Activated naive CD4-positive, alpha-beta T cell treated with anti-CD3 and anti-CD28 coated beads, Interleukin-2, amount 10 ng/mL, durations not matched to agents 7 days and 5 days (primary cell): ENCODE measurements at regions not wholly inside any gene's neighbourhood (a gene's known extent, or its start where the extent isn't known, plus 50 kb on each side); places are given as distances from the start of the nearest gene placed in this dataset.
"Not testable (repeated sequence)": the region's sequence is repeated elsewhere in the genome, so short reads cannot be mapped to it uniquely, and the experiment has no call there.

Source experiments
- CTCF ChIA-PET: fragments of 350-600 bp; sonication (Branson Sonifier 250); formaldehyde crosslinking; loops from one replicate; lab custom pipeline; 2021; ENCODE audit warnings: antibody characterized with exemption; lab: Charles Lee
- DNase-seq: peaks from one replicate; pipeline ENCODE4 v3.0.0-alpha.2; 2020
- H3K27ac Mint-ChIP-seq: one replicate; pipeline ENCODE4 v1.8.0; 2021; ENCODE audit warnings: mild to moderate bottlenecking, moderate library complexity, mixed read lengths
- H3K27me3 Mint-ChIP-seq: one replicate; pipeline ENCODE4 v1.8.0; 2021; ENCODE audit warnings: mild to moderate bottlenecking, mixed read lengths
- H3K36me3 Mint-ChIP-seq: one replicate; pipeline ENCODE4 v1.8.0; 2021; ENCODE audit warnings: mixed read lengths
- H3K4me1 Mint-ChIP-seq: one replicate; pipeline ENCODE4 v1.8.0; 2021; ENCODE audit warnings: mixed read lengths
- H3K4me3 Mint-ChIP-seq: one replicate; pipeline ENCODE4 v1.8.0; 2021; ENCODE audit warnings: mild to moderate bottlenecking, moderate library complexity, mixed read lengths
- H3K9me3 Mint-ChIP-seq: one replicate; pipeline ENCODE4 v1.8.0; 2021; ENCODE audit warnings: mixed read lengths

GRCh38 chr6:128617285-128617684, 96.9 kb upstream of the PTPRK start:
- H3K4me3 Mint-ChIP-seq = no peak overlapping the region

GRCh38 chr6:128616342-128616741, 95.9 kb upstream of the PTPRK start:
- no peak for DNase-seq
- H3K27ac Mint-ChIP-seq = no peak overlapping the region

More at GRCh38 chr6:128617285-128617684, 96.9 kb upstream of the PTPRK start:
- DNase-seq = no peak
- Mint-ChIP-seq H3K27me3 (no peaks in the 10 kb centered on the region), H3K9me3 (no peaks in the 10 kb centered on the region), H3K4me1 (no peaks in the 10 kb centered on the region), H3K36me3 (no peaks in the 10 kb centered on the region), H3K27ac (no peak overlapping the region)
- CTCF ChIA-PET = no interaction called here

GRCh38 chr6:128606611-128607010, 86.2 kb upstream of the PTPRK start:
- no peaks in the 10 kb centered on the region for H3K4me1 Mint-ChIP-seq
- no peak for DNase-seq
- CTCF ChIA-PET = no interaction called here
- H3K27ac Mint-ChIP-seq = no peak overlapping the region
- no peaks in the 10 kb centered on the region for H3K9me3 Mint-ChIP-seq
- no peaks in the 10 kb centered on the region for H3K36me3 Mint-ChIP-seq
- H3K27me3 Mint-ChIP-seq = no peaks in the 10 kb centered on the region
- H3K4me3 Mint-ChIP-seq = no peak overlapping the region

More at GRCh38 chr6:128616342-128616741, 95.9 kb upstream of the PTPRK start:
- Mint-ChIP-seq H3K9me3 (no peaks in the 10 kb centered on the region), H3K4me3 (no peak overlapping the region), H3K27me3 (no peaks in the 10 kb centered on the region), H3K4me1 (no peaks in the 10 kb centered on the region), H3K36me3 (no peaks in the 10 kb centered on the region)
- CTCF ChIA-PET = no interaction called here

- no peak overlapping the region for H3K27ac Mint-ChIP-seq
- no peaks in the 10 kb centered on the region for H3K4me1 Mint-ChIP-seq
- DNase-seq = no peak
- CTCF ChIA-PET = no interaction called here
- H3K9me3 Mint-ChIP-seq = no peaks in the 10 kb centered on the region
- no peaks in the 10 kb centered on the region for H3K36me3 Mint-ChIP-seq
- no peaks in the 10 kb centered on the region for H3K27me3 Mint-ChIP-seq
- no peak overlapping the region for H3K4me3 Mint-ChIP-seq
These were observed 85.6 kb upstream of the PTPRK start for GRCh38 chr6:128605961-128606360.

GRCh38 chr6:128601060-128601459, 80.7 kb upstream of the PTPRK start:
- no peak for DNase-seq
- CTCF ChIA-PET = no interaction called here
- Mint-ChIP-seq H3K4me1 (peaks cover 3% of the 10 kb centered on the region), H3K4me3 (no peak overlapping the region), H3K27me3 (no peaks in the 10 kb centered on the region), H3K27ac (no peak overlapping the region), H3K9me3 (no peaks in the 10 kb centered on the region), H3K36me3 (no peaks in the 10 kb centered on the region)

GRCh38 chr6:128600397-128600951, 80.1 kb upstream of the PTPRK start:
- H3K4me1 Mint-ChIP-seq = peaks cover 3% of the 10 kb centered on the region
- no peak for DNase-seq
- no peaks in the 10 kb centered on the region for H3K27me3 Mint-ChIP-seq
- H3K4me3 Mint-ChIP-seq = no peak overlapping the region
- no peaks in the 10 kb centered on the region for H3K9me3 Mint-ChIP-seq
- H3K36me3 Mint-ChIP-seq = no peaks in the 10 kb centered on the region
- CTCF ChIA-PET = interaction anchor here (0.6 kb wide), 1 partner anchor 14 kb away, joined by 3 read pairs; no protein-coding TSS in a partner anchor
- no peak overlapping the region for H3K27ac Mint-ChIP-seq

GRCh38 chr6:128599036-128599435, 78.6 kb upstream of the PTPRK start:
- H3K9me3 Mint-ChIP-seq = no peaks in the 10 kb centered on the region
- H3K27ac Mint-ChIP-seq = no peak overlapping the region
- H3K4me3 Mint-ChIP-seq = no peak overlapping the region
- H3K4me1 Mint-ChIP-seq = peaks cover 3% of the 10 kb centered on the region
- H3K27me3 Mint-ChIP-seq = no peaks in the 10 kb centered on the region
- no peak for DNase-seq
- no peaks in the 10 kb centered on the region for H3K36me3 Mint-ChIP-seq
- CTCF ChIA-PET = no interaction called here

GRCh38 chr6:128598571-128598970, 78.2 kb upstream of the PTPRK start:
- Mint-ChIP-seq H3K27me3 (no peaks in the 10 kb centered on the region), H3K4me1 (peaks cover 3% of the 10 kb centered on the region), H3K4me3 (no peak overlapping the region), H3K36me3 (no peaks in the 10 kb centered on the region), H3K9me3 (no peaks in the 10 kb centered on the region), H3K27ac (no peak overlapping the region)
- CTCF ChIA-PET = no interaction called here
- no peak for DNase-seq

- Mint-ChIP-seq H3K36me3 (no peaks in the 10 kb centered on the region), H3K4me3 (no peak overlapping the region), H3K4me1 (peaks cover 3% of the 10 kb centered on the region), H3K9me3 (no peaks in the 10 kb centered on the region), H3K27ac (no peak overlapping the region), H3K27me3 (no peaks in the 10 kb centered on the region)
- DNase-seq = no peak
- CTCF ChIA-PET = no interaction called here
These were observed 77.6 kb upstream of the PTPRK start for GRCh38 chr6:128597956-128598355.

- Mint-ChIP-seq H3K4me3 (no peak overlapping the region), H3K4me1 (peaks cover 3% of the 10 kb centered on the region), H3K9me3 (no peaks in the 10 kb centered on the region), H3K27ac (no peak overlapping the region), H3K27me3 (no peaks in the 10 kb centered on the region), H3K36me3 (no peaks in the 10 kb centered on the region)
- CTCF ChIA-PET = no interaction called here
- no peak for DNase-seq
These were observed 76.6 kb upstream of the PTPRK start for GRCh38 chr6:128597004-128597403.

- H3K4me1 Mint-ChIP-seq = peaks cover 3% of the 10 kb centered on the region
- no peaks in the 10 kb centered on the region for H3K27me3 Mint-ChIP-seq
- CTCF ChIA-PET = no interaction called here
These were observed 75.1 kb upstream of the PTPRK start for GRCh38 chr6:128595544-128595943.

GRCh38 chr6:128586095-128586494, 65.7 kb upstream of the PTPRK start:
- Mint-ChIP-seq H3K36me3 (no peaks in the 10 kb centered on the region), H3K4me1 (no peaks in the 10 kb centered on the region), H3K27ac (no peak overlapping the region), H3K4me3 (no peak overlapping the region), H3K27me3 (no peaks in the 10 kb centered on the region), H3K9me3 (no peaks in the 10 kb centered on the region)
- DNase-seq = no peak
- CTCF ChIA-PET = no interaction called here

More at GRCh38 chr6:128595544-128595943, 75.1 kb upstream of the PTPRK start:
- no peak for DNase-seq
- Mint-ChIP-seq H3K4me3 (no peak overlapping the region), H3K36me3 (no peaks in the 10 kb centered on the region), H3K9me3 (no peaks in the 10 kb centered on the region), H3K27ac (no peak overlapping the region)

- Mint-ChIP-seq H3K4me1 (peaks cover 6% of the 10 kb centered on the region), H3K27ac (no peak overlapping the region), H3K36me3 (no peaks in the 10 kb centered on the region), H3K4me3 (no peak overlapping the region), H3K27me3 (no peaks in the 10 kb centered on the region), H3K9me3 (no peaks in the 10 kb centered on the region)
- CTCF ChIA-PET = no interaction called here
- DNase-seq = no peak
These were observed 60.1 kb upstream of the PTPRK start for GRCh38 chr6:128580224-128581110.

- CTCF ChIA-PET = not testable (repeated sequence)
These were observed 54.9 kb upstream of the PTPRK start for GRCh38 chr6:128575254-128575653.

GRCh38 chr6:128574402-128574801, 54.0 kb upstream of the PTPRK start:
- no peak for DNase-seq
- H3K27ac Mint-ChIP-seq = no peak overlapping the region
- CTCF ChIA-PET = no interaction called here
- no peaks in the 10 kb centered on the region for H3K9me3 Mint-ChIP-seq
- H3K27me3 Mint-ChIP-seq = peaks cover 4% of the 10 kb centered on the region
- no peaks in the 10 kb centered on the region for H3K36me3 Mint-ChIP-seq
- H3K4me3 Mint-ChIP-seq = no peak overlapping the region
- H3K4me1 Mint-ChIP-seq = peaks cover 6% of the 10 kb centered on the region

More at GRCh38 chr6:128575254-128575653, 54.9 kb upstream of the PTPRK start:
- H3K27me3 Mint-ChIP-seq, DNase-seq, H3K27ac Mint-ChIP-seq, H3K9me3 Mint-ChIP-seq, H3K4me3 Mint-ChIP-seq, H3K36me3 Mint-ChIP-seq, H3K4me1 Mint-ChIP-seq: not testable (repeated sequence)
